Transverse colon (tissue), 4 donors: ENCODE measurements at regions not wholly inside any gene's neighbourhood (a gene's known extent, or its start where the extent isn't known, plus 50 kb on each side); places are given as distances from the start of the nearest gene placed in this dataset.

ENCODE experiments used
- CTCF ChIP-seq, 5 experiments: fragments of 200-600 bp in 3 of 5; fragments of 450-650 bp in 2 of 5; sonication (generic) in 3 of 5; IDR thresholded peaks; 1 replicate in 2 of 5; 2 replicates in 3 of 5; pipeline ENCODE4 v1.5.1; 2016 to 2017; ENCODE audit warnings: antibody characterized with exemption in 5 of 5, inconsistent platforms in 3 of 5, mild to moderate bottlenecking in 2 of 5, moderate library complexity in 1 of 5
- EP300 ChIP-seq: sonication (generic); formaldehyde crosslinking; IDR thresholded peaks from one replicate; pipeline ENCODE4 v1.6.1; 2017; ENCODE audit warnings: antibody characterized with exemption, low read depth
- POLR2A ChIP-seq: fragments of 450-650 bp; IDR thresholded peaks from one replicate; pipeline ENCODE4 v1.6.1; 2016; ENCODE audit warnings: antibody characterized with exemption, mild to moderate bottlenecking, moderate library complexity
- POLR2AphosphoS5 ChIP-seq, 3 donors: sonication (generic); formaldehyde crosslinking; IDR thresholded peaks; one replicate each; pipeline ENCODE4 v1.6.1; 2016; ENCODE audit warnings: antibody characterized with exemption in 3 of 3

GRCh38 chr10:61120805-61121204 lies 176.8 kb upstream of the RHOBTB1 start:
- TF ChIP-seq CTCF (IDR thresholded peaks at IDR 0.05) = no peak
- no peak for TF ChIP-seq POLR2A
- TF ChIP-seq EP300 = no peak
- no peak for TF ChIP-seq POLR2AphosphoS5 (IDR thresholded peaks at IDR 0.05)
